ENCODE measurements at regions not wholly inside any gene's neighbourhood (a gene's known extent, or its start where the extent isn't known, plus 50 kb on each side); places are given as distances from the start of the nearest gene placed in this dataset.

- TF ChIP-seq ZC3H10 (CRISPR knock-in tag; IDR thresholded peaks at IDR 0.05) = no peak
- TF ChIP-seq TOX (CRISPR knock-in tag; IDR thresholded peaks at IDR 0.05; ENCODE audit: borderline replicate concordance) = no peak
- no peak for TF ChIP-seq BACH2 (CRISPR knock-in tag; IDR thresholded peaks at IDR 0.05; ENCODE audit: borderline replicate concordance)
- TF ChIP-seq, protein P1, sequence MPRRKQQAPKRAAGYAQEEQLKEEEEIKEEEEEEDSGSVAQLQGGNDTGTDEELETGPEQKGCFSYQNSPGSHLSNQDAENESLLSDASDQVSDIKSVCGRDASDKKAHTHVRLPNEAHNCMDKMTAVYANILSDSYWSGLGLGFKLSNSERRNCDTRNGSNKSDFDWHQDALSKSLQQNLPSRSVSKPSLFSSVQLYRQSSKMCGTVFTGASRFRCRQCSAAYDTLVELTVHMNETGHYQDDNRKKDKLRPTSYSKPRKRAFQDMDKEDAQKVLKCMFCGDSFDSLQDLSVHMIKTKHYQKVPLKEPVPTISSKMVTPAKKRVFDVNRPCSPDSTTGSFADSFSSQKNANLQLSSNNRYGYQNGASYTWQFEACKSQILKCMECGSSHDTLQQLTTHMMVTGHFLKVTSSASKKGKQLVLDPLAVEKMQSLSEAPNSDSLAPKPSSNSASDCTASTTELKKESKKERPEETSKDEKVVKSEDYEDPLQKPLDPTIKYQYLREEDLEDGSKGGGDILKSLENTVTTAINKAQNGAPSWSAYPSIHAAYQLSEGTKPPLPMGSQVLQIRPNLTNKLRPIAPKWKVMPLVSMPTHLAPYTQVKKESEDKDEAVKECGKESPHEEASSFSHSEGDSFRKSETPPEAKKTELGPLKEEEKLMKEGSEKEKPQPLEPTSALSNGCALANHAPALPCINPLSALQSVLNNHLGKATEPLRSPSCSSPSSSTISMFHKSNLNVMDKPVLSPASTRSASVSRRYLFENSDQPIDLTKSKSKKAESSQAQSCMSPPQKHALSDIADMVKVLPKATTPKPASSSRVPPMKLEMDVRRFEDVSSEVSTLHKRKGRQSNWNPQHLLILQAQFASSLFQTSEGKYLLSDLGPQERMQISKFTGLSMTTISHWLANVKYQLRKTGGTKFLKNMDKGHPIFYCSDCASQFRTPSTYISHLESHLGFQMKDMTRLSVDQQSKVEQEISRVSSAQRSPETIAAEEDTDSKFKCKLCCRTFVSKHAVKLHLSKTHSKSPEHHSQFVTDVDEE (CRISPR knock-in tag; IDR thresholded peaks at IDR 0.05) = no peak
- no peak for TF ChIP-seq CSDC2 (CRISPR knock-in tag; IDR thresholded peaks at IDR 0.05)
- no peak for TF ChIP-seq PATZ1 (CRISPR knock-in tag; IDR thresholded peaks at IDR 0.05; ENCODE audit: borderline replicate concordance)
- no peak for TF ChIP-seq TCF4 (CRISPR knock-in tag; IDR thresholded peaks at IDR 0.05; ENCODE audit: borderline replicate concordance)
- TF ChIP-seq POU6F1 (CRISPR knock-in tag; IDR thresholded peaks at IDR 0.05; ENCODE audit: borderline replicate concordance, low read depth) = no peak
- no peak for TF ChIP-seq ESRRG (CRISPR knock-in tag; IDR thresholded peaks at IDR 0.05)
- TF ChIP-seq, protein P2, sequence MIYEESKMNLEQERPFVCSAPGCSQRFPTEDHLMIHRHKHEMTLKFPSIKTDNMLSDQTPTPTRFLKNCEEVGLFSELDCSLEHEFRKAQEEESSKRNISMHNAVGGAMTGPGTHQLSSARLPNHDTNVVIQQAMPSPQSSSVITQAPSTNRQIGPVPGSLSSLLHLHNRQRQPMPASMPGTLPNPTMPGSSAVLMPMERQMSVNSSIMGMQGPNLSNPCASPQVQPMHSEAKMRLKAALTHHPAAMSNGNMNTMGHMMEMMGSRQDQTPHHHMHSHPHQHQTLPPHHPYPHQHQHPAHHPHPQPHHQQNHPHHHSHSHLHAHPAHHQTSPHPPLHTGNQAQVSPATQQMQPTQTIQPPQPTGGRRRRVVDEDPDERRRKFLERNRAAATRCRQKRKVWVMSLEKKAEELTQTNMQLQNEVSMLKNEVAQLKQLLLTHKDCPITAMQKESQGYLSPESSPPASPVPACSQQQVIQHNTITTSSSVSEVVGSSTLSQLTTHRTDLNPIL (CRISPR knock-in tag; IDR thresholded peaks at IDR 0.05; ENCODE audit: low read depth) = no peak
- TF ChIP-seq ZFP3 (CRISPR knock-in tag; IDR thresholded peaks at IDR 0.05) = no peak
- no peak for TF ChIP-seq GLIS3 (CRISPR knock-in tag; IDR thresholded peaks at IDR 0.05)
- no peak for TF ChIP-seq ZNF70 (CRISPR knock-in tag; IDR thresholded peaks at IDR 0.05)
- no peak for ATAC-seq
Observed at GRCh38 chr17:53046781-53047180, 775.9 kb upstream of the KIF2B start.

GRCh38 chr17:53039981-53040380 lies 782.7 kb upstream of the KIF2B start:
- no peak for TF ChIP-seq TCF4 (CRISPR knock-in tag; IDR thresholded peaks at IDR 0.05; ENCODE audit: borderline replicate concordance)
- TF ChIP-seq PATZ1 (CRISPR knock-in tag; IDR thresholded peaks at IDR 0.05; ENCODE audit: borderline replicate concordance) = no peak
- no peak for TF ChIP-seq ZNF565 (CRISPR knock-in tag; conservative IDR thresholded peaks at IDR 0.05; ENCODE audit: low read depth)
- TF ChIP-seq CSDC2 (CRISPR knock-in tag; IDR thresholded peaks at IDR 0.05) = no peak
- ATAC-seq = no peak

GRCh38 chr17:53033297-53033696 lies 789.4 kb upstream of the KIF2B start:
- no peak for ATAC-seq
- TF ChIP-seq ARNTL (CRISPR knock-in tag; IDR thresholded peaks at IDR 0.05; ENCODE audit: borderline replicate concordance, low read depth) (no peak), OSR1 (CRISPR knock-in tag; IDR thresholded peaks at IDR 0.05) (no peak), PATZ1 (CRISPR knock-in tag; IDR thresholded peaks at IDR 0.05; ENCODE audit: borderline replicate concordance) (no peak), TCF4 (CRISPR knock-in tag; IDR thresholded peaks at IDR 0.05; ENCODE audit: borderline replicate concordance) (no peak), SNAI2 (CRISPR knock-in tag; IDR thresholded peaks at IDR 0.05) (no peak), POU6F1 (CRISPR knock-in tag; IDR thresholded peaks at IDR 0.05; ENCODE audit: borderline replicate concordance, low read depth) (no peak), PPARA (CRISPR knock-in tag; IDR thresholded peaks at IDR 0.05; ENCODE audit: borderline replicate concordance) (no peak), ZNF565 (CRISPR knock-in tag; conservative IDR thresholded peaks at IDR 0.05; ENCODE audit: low read depth) (no peak), ESRRG (CRISPR knock-in tag; IDR thresholded peaks at IDR 0.05) (no peak), CSDC2 (CRISPR knock-in tag; IDR thresholded peaks at IDR 0.05) (no peak), TOX (CRISPR knock-in tag; IDR thresholded peaks at IDR 0.05; ENCODE audit: borderline replicate concordance) (no peak), RARB (CRISPR knock-in tag; IDR thresholded peaks at IDR 0.05) (no peak), ZC3H10 (CRISPR knock-in tag; IDR thresholded peaks at IDR 0.05) (no peak), BACH2 (CRISPR knock-in tag; IDR thresholded peaks at IDR 0.05; ENCODE audit: borderline replicate concordance) (no peak)
- TF ChIP-seq, protein P1 (CRISPR knock-in tag; IDR thresholded peaks at IDR 0.05) = no peak

Data from SK-N-SH treated with all-trans-retinoic acid at 6 μM for 48 hours (cell line).